WTC11 (cell line): ENCODE measurements at regions not wholly inside any gene's neighbourhood (a gene's known extent, or its start where the extent isn't known, plus 50 kb on each side); places are given as distances from the start of the nearest gene placed in this dataset.

ENCODE experiments used
- ATAC-seq: fragments of 200-7000 bp; cut with Tn5 transposase; 2 replicates; pipeline ENCODE4 v1.10.0; 2021; ENCODE audit warnings: mild to moderate bottlenecking, moderate library complexity
- CTCF ChIA-PET: fragments of 300-600 bp; sonication (Branson Sonifier 250); formaldehyde crosslinking; loops from one replicate; lab custom pipeline; 2021; ENCODE audit warnings: antibody characterized with exemption; lab: Charles Lee
- POLR2A ChIA-PET: fragments of 350-600 bp; sonication (Branson Sonifier 250); formaldehyde crosslinking; loops from one replicate; lab custom pipeline; 2021; ENCODE audit warnings: antibody characterized with exemption; lab: Charles Lee
- DNase-seq: peaks from one replicate; pipeline ENCODE4 v3.0.0; 2021; ENCODE audit warnings: low spot score
- H3K27ac Mint-ChIP-seq: 2 replicates; pipeline ENCODE4 v1.8.0; 2021; ENCODE audit warnings: mixed read lengths
- H3K27me3 Mint-ChIP-seq: 2 replicates; pipeline ENCODE4 v1.8.0; 2021; ENCODE audit warnings: low read depth, mild to moderate bottlenecking, moderate library complexity, mixed read lengths
- H3K36me3 Mint-ChIP-seq: 2 replicates; pipeline ENCODE4 v1.8.0; 2021; ENCODE audit warnings: mixed read lengths
- H3K4me1 Mint-ChIP-seq: 2 replicates; pipeline ENCODE4 v1.8.0; 2022; ENCODE audit warnings: mixed read lengths
- H3K4me3 Mint-ChIP-seq: 2 replicates; pipeline ENCODE4 v1.8.0; 2021; ENCODE audit warnings: mild to moderate bottlenecking, moderate library complexity, mixed read lengths
- H3K9me3 Mint-ChIP-seq: 2 replicates; pipeline ENCODE4 v1.8.0; 2021; ENCODE audit warnings: mixed read lengths
- EMX1 ChIP-seq: fragments of 250-450 bp; sonication (Bioruptor Pico); IDR thresholded peaks from 2 replicates; pipeline ENCODE4 v1.8.0; 2021; ENCODE audit warnings: mild to moderate bottlenecking
- MXD4 ChIP-seq: fragments of 250-450 bp; sonication (Bioruptor Pico); IDR thresholded peaks from 2 replicates; pipeline ENCODE4 v1.8.0; 2021; ENCODE audit warnings: mild to moderate bottlenecking, moderate library complexity, borderline replicate concordance
- NR1H2 ChIP-seq: sonication (generic); formaldehyde crosslinking; IDR thresholded peaks from 2 replicates; pipeline ENCODE4 v1.9.0; 2021; ENCODE audit warnings: mild to moderate bottlenecking, moderate library complexity, missing genetic modification reagents
- SP1 ChIP-seq: sonication (generic); formaldehyde crosslinking; conservative IDR thresholded peaks from 2 replicates; pipeline ENCODE4 v1.8.1; 2022; ENCODE audit warnings: missing genetic modification reagents
- TCF7 ChIP-seq: sonication (generic); formaldehyde crosslinking; IDR thresholded peaks from 2 replicates; pipeline ENCODE4 v1.8.0; 2022; ENCODE audit warnings: mild to moderate bottlenecking, low read depth, missing genetic modification reagents, moderate library complexity
- TEAD1 ChIP-seq: sonication (generic); formaldehyde crosslinking; IDR thresholded peaks from 2 replicates; pipeline ENCODE4 v1.8.0; 2022; ENCODE audit warnings: mild to moderate bottlenecking, missing genetic modification reagents
- ZNF121 ChIP-seq: sonication (generic); formaldehyde crosslinking; IDR thresholded peaks from 2 replicates; pipeline ENCODE4 v1.8.0; 2023; ENCODE audit warnings: missing genetic modification reagents
- ZNF219 ChIP-seq: sonication (generic); formaldehyde crosslinking; IDR thresholded peaks from 2 replicates; pipeline ENCODE4 v1.8.0; 2023; ENCODE audit warnings: missing genetic modification reagents, mild to moderate bottlenecking, borderline replicate concordance
- TF ChIP-seq, protein P1 (sequence below): sonication (generic); formaldehyde crosslinking; IDR thresholded peaks from 2 replicates; pipeline ENCODE4 v1.8.0; 2022; ENCODE audit warnings: mild to moderate bottlenecking, missing genetic modification reagents
- TF ChIP-seq, protein P2 (sequence below): sonication (generic); formaldehyde crosslinking; IDR thresholded peaks from 2 replicates; pipeline ENCODE4 v1.8.0; 2023; ENCODE audit warnings: missing genetic modification reagents, mild to moderate bottlenecking, borderline replicate concordance
- TF ChIP-seq, protein P3 (sequence below): fragments of 250-450 bp; sonication (Bioruptor Pico); IDR thresholded peaks from 2 replicates; pipeline ENCODE4 v1.9.0; 2021; ENCODE audit warnings: mild to moderate bottlenecking
- TF ChIP-seq, protein P4 (sequence below): sonication (generic); formaldehyde crosslinking; IDR thresholded peaks from 2 replicates; pipeline ENCODE4 v1.8.0; 2022; ENCODE audit warnings: mild to moderate bottlenecking, missing genetic modification reagents
- TF ChIP-seq, protein P5 (sequence below): sonication (generic); formaldehyde crosslinking; IDR thresholded peaks from 2 replicates; pipeline ENCODE4 v1.8.1; 2022; ENCODE audit warnings: mild to moderate bottlenecking, missing genetic modification reagents, moderate library complexity, borderline replicate concordance
- TF ChIP-seq, protein P6 (sequence below): sonication (generic); formaldehyde crosslinking; IDR thresholded peaks from 2 replicates; pipeline ENCODE4 v1.8.1; 2022; ENCODE audit warnings: mild to moderate bottlenecking, moderate library complexity, missing genetic modification reagents

DNA sequence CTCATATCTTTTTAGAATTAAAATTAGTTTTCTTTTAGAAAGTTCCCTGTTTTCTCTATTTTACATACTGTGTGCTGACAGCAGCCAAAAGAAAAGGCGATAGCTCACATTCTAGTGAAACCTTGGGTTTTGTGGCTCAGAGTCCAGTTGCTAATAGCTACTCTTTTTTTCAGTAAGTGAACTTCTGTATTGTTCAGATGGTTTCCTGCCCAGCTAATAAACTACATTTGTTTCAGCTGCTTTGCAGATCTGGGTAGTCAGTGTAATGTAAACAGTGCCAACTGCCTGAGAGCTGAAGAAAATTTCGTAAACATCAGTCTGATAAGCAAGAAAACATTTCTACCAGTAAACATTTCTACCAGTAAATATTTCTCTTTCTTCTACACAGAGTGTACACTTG lies 370.2 kb downstream of the GRIA2 start (continued):
- TF ChIP-seq, protein P1, sequence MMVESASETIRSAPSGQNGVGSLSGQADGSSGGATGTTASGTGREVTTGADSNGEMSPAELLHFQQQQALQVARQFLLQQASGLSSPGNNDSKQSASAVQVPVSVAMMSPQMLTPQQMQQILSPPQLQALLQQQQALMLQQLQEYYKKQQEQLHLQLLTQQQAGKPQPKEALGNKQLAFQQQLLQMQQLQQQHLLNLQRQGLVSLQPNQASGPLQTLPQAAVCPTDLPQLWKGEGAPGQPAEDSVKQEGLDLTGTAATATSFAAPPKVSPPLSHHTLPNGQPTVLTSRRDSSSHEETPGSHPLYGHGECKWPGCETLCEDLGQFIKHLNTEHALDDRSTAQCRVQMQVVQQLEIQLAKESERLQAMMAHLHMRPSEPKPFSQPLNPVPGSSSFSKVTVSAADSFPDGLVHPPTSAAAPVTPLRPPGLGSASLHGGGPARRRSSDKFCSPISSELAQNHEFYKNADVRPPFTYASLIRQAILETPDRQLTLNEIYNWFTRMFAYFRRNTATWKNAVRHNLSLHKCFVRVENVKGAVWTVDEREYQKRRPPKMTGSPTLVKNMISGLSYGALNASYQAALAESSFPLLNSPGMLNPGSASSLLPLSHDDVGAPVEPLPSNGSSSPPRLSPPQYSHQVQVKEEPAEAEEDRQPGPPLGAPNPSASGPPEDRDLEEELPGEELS (CRISPR knock-in tag): no peak

DNA sequence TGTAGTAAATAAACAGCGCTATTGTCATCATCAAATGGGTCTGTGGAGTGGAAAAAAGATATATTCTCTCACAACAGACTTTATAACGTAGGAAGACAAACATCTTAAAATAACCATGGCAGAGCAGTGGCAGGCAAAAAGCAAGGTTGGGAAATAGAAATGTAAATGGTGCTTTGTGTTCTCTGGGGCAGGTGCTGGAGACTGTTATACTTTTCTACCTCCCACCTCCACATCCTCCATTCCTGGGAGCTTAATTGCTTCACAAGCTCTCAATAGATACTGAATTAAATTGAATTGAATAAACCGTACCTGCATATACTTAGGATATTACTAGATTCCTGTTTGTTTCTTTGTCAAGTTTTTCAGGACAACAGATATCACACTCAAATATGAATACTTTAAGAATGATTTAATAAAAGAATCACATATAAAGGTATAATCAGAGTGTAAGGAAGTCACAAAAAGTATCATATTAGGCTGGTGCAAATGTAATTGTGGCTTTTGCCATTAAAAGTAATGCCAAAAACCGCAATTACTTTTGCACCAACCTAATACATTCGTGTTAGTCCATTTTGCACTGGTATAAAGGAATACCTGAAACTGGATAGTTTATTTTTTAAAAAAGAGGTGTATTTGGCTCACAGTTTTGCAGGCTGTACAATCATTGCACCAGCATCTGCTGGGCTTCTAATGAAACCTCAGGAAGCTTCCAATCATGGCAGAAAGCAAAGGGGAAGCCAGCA lies 367.3 kb downstream of the GRIA2 start:
- H3K9me3 Mint-ChIP-seq: peaks cover 11% of the 10 kb centered on the region

More for the DNA sequence above, 367.3 kb downstream of the GRIA2 start:
- DNase-seq: no peak
- peaks cover 17% of the 10 kb centered on the region for H3K4me1 Mint-ChIP-seq
- POLR2A ChIA-PET: no interaction called here
- H3K4me3 Mint-ChIP-seq: no peak overlapping the region
- H3K27me3 Mint-ChIP-seq: no peaks in the 10 kb centered on the region
- CTCF ChIA-PET: no interaction called here
- H3K27ac Mint-ChIP-seq: no peak overlapping the region
- ATAC-seq: no peak
- TF ChIP-seq ZNF219 (no peak), NR1H2 (CRISPR knock-in tag) (no peak), TEAD1 (CRISPR knock-in tag) (no peak), EMX1 (CRISPR knock-in tag) (no peak), SP1 (CRISPR knock-in tag) (no peak), MXD4 (CRISPR knock-in tag) (no peak), TCF7 (CRISPR knock-in tag) (no peak), ZNF121 (no peak)
- TF ChIP-seq, protein P1 (CRISPR knock-in tag): no peak
- TF ChIP-seq, protein P2, sequence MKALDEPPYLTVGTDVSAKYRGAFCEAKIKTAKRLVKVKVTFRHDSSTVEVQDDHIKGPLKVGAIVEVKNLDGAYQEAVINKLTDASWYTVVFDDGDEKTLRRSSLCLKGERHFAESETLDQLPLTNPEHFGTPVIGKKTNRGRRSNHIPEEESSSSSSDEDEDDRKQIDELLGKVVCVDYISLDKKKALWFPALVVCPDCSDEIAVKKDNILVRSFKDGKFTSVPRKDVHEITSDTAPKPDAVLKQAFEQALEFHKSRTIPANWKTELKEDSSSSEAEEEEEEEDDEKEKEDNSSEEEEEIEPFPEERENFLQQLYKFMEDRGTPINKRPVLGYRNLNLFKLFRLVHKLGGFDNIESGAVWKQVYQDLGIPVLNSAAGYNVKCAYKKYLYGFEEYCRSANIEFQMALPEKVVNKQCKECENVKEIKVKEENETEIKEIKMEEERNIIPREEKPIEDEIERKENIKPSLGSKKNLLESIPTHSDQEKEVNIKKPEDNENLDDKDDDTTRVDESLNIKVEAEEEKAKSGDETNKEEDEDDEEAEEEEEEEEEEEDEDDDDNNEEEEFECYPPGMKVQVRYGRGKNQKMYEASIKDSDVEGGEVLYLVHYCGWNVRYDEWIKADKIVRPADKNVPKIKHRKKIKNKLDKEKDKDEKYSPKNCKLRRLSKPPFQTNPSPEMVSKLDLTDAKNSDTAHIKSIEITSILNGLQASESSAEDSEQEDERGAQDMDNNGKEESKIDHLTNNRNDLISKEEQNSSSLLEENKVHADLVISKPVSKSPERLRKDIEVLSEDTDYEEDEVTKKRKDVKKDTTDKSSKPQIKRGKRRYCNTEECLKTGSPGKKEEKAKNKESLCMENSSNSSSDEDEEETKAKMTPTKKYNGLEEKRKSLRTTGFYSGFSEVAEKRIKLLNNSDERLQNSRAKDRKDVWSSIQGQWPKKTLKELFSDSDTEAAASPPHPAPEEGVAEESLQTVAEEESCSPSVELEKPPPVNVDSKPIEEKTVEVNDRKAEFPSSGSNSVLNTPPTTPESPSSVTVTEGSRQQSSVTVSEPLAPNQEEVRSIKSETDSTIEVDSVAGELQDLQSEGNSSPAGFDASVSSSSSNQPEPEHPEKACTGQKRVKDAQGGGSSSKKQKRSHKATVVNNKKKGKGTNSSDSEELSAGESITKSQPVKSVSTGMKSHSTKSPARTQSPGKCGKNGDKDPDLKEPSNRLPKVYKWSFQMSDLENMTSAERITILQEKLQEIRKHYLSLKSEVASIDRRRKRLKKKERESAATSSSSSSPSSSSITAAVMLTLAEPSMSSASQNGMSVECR (CRISPR knock-in tag): no peak
- TF ChIP-seq, protein P3, sequence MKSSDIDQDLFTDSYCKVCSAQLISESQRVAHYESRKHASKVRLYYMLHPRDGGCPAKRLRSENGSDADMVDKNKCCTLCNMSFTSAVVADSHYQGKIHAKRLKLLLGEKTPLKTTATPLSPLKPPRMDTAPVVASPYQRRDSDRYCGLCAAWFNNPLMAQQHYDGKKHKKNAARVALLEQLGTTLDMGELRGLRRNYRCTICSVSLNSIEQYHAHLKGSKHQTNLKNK: no peak
- TF ChIP-seq, protein P4, sequence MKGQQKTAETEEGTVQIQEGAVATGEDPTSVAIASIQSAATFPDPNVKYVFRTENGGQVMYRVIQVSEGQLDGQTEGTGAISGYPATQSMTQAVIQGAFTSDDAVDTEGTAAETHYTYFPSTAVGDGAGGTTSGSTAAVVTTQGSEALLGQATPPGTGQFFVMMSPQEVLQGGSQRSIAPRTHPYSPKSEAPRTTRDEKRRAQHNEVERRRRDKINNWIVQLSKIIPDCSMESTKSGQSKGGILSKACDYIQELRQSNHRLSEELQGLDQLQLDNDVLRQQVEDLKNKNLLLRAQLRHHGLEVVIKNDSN: no peak
- TF ChIP-seq, protein P5, sequence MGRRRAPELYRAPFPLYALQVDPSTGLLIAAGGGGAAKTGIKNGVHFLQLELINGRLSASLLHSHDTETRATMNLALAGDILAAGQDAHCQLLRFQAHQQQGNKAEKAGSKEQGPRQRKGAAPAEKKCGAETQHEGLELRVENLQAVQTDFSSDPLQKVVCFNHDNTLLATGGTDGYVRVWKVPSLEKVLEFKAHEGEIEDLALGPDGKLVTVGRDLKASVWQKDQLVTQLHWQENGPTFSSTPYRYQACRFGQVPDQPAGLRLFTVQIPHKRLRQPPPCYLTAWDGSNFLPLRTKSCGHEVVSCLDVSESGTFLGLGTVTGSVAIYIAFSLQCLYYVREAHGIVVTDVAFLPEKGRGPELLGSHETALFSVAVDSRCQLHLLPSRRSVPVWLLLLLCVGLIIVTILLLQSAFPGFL (CRISPR knock-in tag): no peak
- TF ChIP-seq, protein P6, sequence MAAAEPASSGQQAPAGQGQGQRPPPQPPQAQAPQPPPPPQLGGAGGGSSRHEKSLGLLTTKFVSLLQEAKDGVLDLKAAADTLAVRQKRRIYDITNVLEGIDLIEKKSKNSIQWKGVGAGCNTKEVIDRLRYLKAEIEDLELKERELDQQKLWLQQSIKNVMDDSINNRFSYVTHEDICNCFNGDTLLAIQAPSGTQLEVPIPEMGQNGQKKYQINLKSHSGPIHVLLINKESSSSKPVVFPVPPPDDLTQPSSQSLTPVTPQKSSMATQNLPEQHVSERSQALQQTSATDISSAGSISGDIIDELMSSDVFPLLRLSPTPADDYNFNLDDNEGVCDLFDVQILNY (CRISPR knock-in tag): no peak
- H3K36me3 Mint-ChIP-seq: no peaks in the 10 kb centered on the region
